ENCODE measurements at regions not wholly inside any gene's neighbourhood (a gene's known extent, or its start where the extent isn't known, plus 50 kb on each side); places are given as distances from the start of the nearest gene placed in this dataset.

DNA sequence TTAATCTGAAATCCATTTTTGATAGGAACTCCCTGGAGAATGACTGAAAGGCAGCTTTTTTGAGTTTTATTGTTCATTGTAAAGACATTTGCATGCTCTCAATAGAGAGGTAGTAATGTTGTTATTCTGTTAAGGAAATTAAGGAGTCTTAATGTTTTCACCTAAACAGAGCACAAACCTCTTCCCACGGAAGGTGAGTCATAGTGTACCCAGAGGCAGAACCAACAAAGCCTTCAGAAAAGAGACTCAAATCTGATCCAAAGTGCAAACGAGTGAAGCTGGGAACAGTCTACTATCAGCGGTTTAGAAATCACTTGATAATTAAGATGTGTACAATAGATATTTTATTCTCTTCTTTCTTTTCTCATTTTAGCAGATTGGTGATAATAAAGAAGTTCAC, 470.5 kb downstream of the PLK2 start:
- TF ChIP-seq, protein P1, sequence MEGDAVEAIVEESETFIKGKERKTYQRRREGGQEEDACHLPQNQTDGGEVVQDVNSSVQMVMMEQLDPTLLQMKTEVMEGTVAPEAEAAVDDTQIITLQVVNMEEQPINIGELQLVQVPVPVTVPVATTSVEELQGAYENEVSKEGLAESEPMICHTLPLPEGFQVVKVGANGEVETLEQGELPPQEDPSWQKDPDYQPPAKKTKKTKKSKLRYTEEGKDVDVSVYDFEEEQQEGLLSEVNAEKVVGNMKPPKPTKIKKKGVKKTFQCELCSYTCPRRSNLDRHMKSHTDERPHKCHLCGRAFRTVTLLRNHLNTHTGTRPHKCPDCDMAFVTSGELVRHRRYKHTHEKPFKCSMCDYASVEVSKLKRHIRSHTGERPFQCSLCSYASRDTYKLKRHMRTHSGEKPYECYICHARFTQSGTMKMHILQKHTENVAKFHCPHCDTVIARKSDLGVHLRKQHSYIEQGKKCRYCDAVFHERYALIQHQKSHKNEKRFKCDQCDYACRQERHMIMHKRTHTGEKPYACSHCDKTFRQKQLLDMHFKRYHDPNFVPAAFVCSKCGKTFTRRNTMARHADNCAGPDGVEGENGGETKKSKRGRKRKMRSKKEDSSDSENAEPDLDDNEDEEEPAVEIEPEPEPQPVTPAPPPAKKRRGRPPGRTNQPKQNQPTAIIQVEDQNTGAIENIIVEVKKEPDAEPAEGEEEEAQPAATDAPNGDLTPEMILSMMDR (IDR thresholded peaks at IDR 0.05; ENCODE audit: borderline replicate concordance, extremely low read depth, low read length, poor library complexity, severe bottlenecking): no peak
- no peak for TF ChIP-seq EZH2 (IDR thresholded peaks at IDR 0.05; ENCODE audit: borderline replicate concordance, low read depth, low read length, severe bottlenecking)
